ENCODE measurements at regions not wholly inside any gene's neighbourhood (a gene's known extent, or its start where the extent isn't known, plus 50 kb on each side); places are given as distances from the start of the nearest gene placed in this dataset.

GRCh38 chr4:182174979-182175378 is 68.2 kb upstream of the TENM3 start:
- Histone ChIP-seq H3K36me3 (ENCODE audit: insufficient read depth) (no peaks in the 10 kb centered on the region), H3K4me3 (ENCODE audit: low read depth, low read length) (no peak overlapping the region)
- WGBS: 88% methylated on average over 1 of the region's 1 CpG

GRCh38 chr4:182175788-182176519 is 67.2 kb upstream of the TENM3 start:
- Histone ChIP-seq H3K4me1 (ENCODE audit: insufficient read depth) (no peaks in the 10 kb centered on the region), H3K27ac (ENCODE audit: low read depth) (no peak overlapping the region), H3K36me3 (ENCODE audit: insufficient read depth) (no peaks in the 10 kb centered on the region), H3K4me3 (ENCODE audit: low read depth, low read length) (no peak overlapping the region)
- whole genome bisulfite sequencing: 92% methylated on average over 19 of the region's 19 CpGs
- no peak for DNase-seq (ENCODE audit: extremely low spot score)

More at GRCh38 chr4:182174979-182175378, 68.2 kb upstream of the TENM3 start:
- Histone ChIP-seq H3K27ac (ENCODE audit: low read depth) (no peak overlapping the region), H3K4me1 (ENCODE audit: insufficient read depth) (no peaks in the 10 kb centered on the region)
- DNase-seq (ENCODE audit: extremely low spot score): no peak

- Histone ChIP-seq H3K4me3 (ENCODE audit: low read depth, low read length) (no peak overlapping the region), H3K27ac (ENCODE audit: low read depth) (no peak overlapping the region), H3K36me3 (ENCODE audit: insufficient read depth) (no peaks in the 10 kb centered on the region), H3K4me1 (ENCODE audit: insufficient read depth) (no peaks in the 10 kb centered on the region)
- DNase-seq (ENCODE audit: extremely low spot score): no peak
- 85% methylated on average over 6 of the region's 6 CpGs for WGBS
Measured at GRCh38 chr4:182177166-182177565, 66.0 kb upstream of the TENM3 start.

GRCh38 chr4:182179105-182179504 is 64.1 kb upstream of the TENM3 start:
- Histone ChIP-seq H3K27ac (ENCODE audit: low read depth) (no peak overlapping the region), H3K4me3 (ENCODE audit: low read depth, low read length) (no peak overlapping the region), H3K36me3 (ENCODE audit: insufficient read depth) (no peaks in the 10 kb centered on the region), H3K4me1 (ENCODE audit: insufficient read depth) (no peaks in the 10 kb centered on the region)
- WGBS: 78% methylated on average over 1 of the region's 1 CpG
- DNase-seq (ENCODE audit: extremely low spot score): no peak

GRCh38 chr4:182179751-182180150 is 63.5 kb upstream of the TENM3 start:
- no peak overlapping the region for H3K27ac ChIP-seq (ENCODE audit: low read depth)
- DNase-seq (ENCODE audit: extremely low spot score): no peak
- 58% methylated on average over 1 of the region's 1 CpG for WGBS
- H3K36me3 ChIP-seq (ENCODE audit: insufficient read depth): no peaks in the 10 kb centered on the region
- H3K4me1 ChIP-seq (ENCODE audit: insufficient read depth): no peaks in the 10 kb centered on the region
- H3K4me3 ChIP-seq (ENCODE audit: low read depth, low read length): no peak overlapping the region

GRCh38 chr4:182185491-182185890 is 57.7 kb upstream of the TENM3 start:
- no peak overlapping the region for H3K27ac ChIP-seq (ENCODE audit: low read depth)
- H3K36me3 ChIP-seq (ENCODE audit: insufficient read depth): no peaks in the 10 kb centered on the region
- no peak overlapping the region for H3K4me3 ChIP-seq (ENCODE audit: low read depth, low read length)
- no peaks in the 10 kb centered on the region for H3K4me1 ChIP-seq (ENCODE audit: insufficient read depth)
- DNase-seq (ENCODE audit: extremely low spot score): no peak
- WGBS: 78% methylated on average over 6 of the region's 6 CpGs

- no peak for DNase-seq (ENCODE audit: extremely low spot score)
- Histone ChIP-seq H3K4me3 (ENCODE audit: low read depth, low read length) (no peak overlapping the region), H3K27ac (ENCODE audit: low read depth) (no peak overlapping the region), H3K36me3 (ENCODE audit: insufficient read depth) (no peaks in the 10 kb centered on the region), H3K4me1 (ENCODE audit: insufficient read depth) (no peaks in the 10 kb centered on the region)
- 21% methylated on average over 2 of the region's 2 CpGs for WGBS
Measured at GRCh38 chr4:182187674-182188073, 55.5 kb upstream of the TENM3 start.

- Histone ChIP-seq H3K4me1 (ENCODE audit: insufficient read depth) (no peaks in the 10 kb centered on the region), H3K36me3 (ENCODE audit: insufficient read depth) (no peaks in the 10 kb centered on the region), H3K27ac (ENCODE audit: low read depth) (no peak overlapping the region), H3K4me3 (ENCODE audit: low read depth, low read length) (no peak overlapping the region)
- DNase-seq (ENCODE audit: extremely low spot score): no peak
- WGBS: 90% methylated on average over 3 of the region's 3 CpGs
Measured at GRCh38 chr4:182188622-182189021, 54.6 kb upstream of the TENM3 start.

- WGBS: 82% methylated on average over 8 of the region's 8 CpGs
- Histone ChIP-seq H3K27ac (ENCODE audit: low read depth) (no peak overlapping the region), H3K4me1 (ENCODE audit: insufficient read depth) (no peaks in the 10 kb centered on the region), H3K36me3 (ENCODE audit: insufficient read depth) (no peaks in the 10 kb centered on the region), H3K4me3 (ENCODE audit: low read depth, low read length) (no peak overlapping the region)
- no peak for DNase-seq (ENCODE audit: extremely low spot score)
Measured at GRCh38 chr4:182189103-182189878, 53.9 kb upstream of the TENM3 start.

GRCh38 chr4:182190306-182190705 is 52.9 kb upstream of the TENM3 start:
- WGBS: 59% methylated on average over 8 of the region's 8 CpGs
- DNase-seq (ENCODE audit: extremely low spot score): no peak
- no peak overlapping the region for H3K27ac ChIP-seq (ENCODE audit: low read depth)

GRCh38 chr4:182192511-182193181 is 50.6 kb upstream of the TENM3 start:
- Histone ChIP-seq H3K4me1 (ENCODE audit: insufficient read depth) (no peaks in the 10 kb centered on the region), H3K4me3 (ENCODE audit: low read depth, low read length) (no peak overlapping the region), H3K36me3 (ENCODE audit: insufficient read depth) (no peaks in the 10 kb centered on the region), H3K27ac (ENCODE audit: low read depth) (no peak overlapping the region)
- DNase-seq (ENCODE audit: extremely low spot score): no peak
- 48% methylated on average over 1 of the region's 1 CpG for WGBS

More at GRCh38 chr4:182190306-182190705, 52.9 kb upstream of the TENM3 start:
- H3K4me3 ChIP-seq (ENCODE audit: low read depth, low read length): no peak overlapping the region
- no peaks in the 10 kb centered on the region for H3K4me1 ChIP-seq (ENCODE audit: insufficient read depth)
- H3K36me3 ChIP-seq (ENCODE audit: insufficient read depth): no peaks in the 10 kb centered on the region

- no peaks in the 10 kb centered on the region for H3K4me1 ChIP-seq (ENCODE audit: insufficient read depth)
- no peak for DNase-seq (ENCODE audit: extremely low spot score)
- H3K36me3 ChIP-seq (ENCODE audit: insufficient read depth): no peaks in the 10 kb centered on the region
- H3K4me3 ChIP-seq (ENCODE audit: low read depth, low read length): no peak overlapping the region
- WGBS: 91% methylated on average over 8 of the region's 8 CpGs
- no peak overlapping the region for H3K27ac ChIP-seq (ENCODE audit: low read depth)
Measured at GRCh38 chr4:182193311-182193710, 49.9 kb upstream of the TENM3 start.
